ENCODE measurements at regions not wholly inside any gene's neighbourhood (a gene's known extent, or its start where the extent isn't known, plus 50 kb on each side); places are given as distances from the start of the nearest gene placed in this dataset.

- TF ChIP-seq CTCF (conservative IDR thresholded peaks at IDR 0.05; ENCODE audit: low read length), result no peak
- TF ChIP-seq EZH2phosphoT487 (IDR thresholded peaks at IDR 0.05; ENCODE audit: borderline replicate concordance, low read depth, low read length), result no peak
These were observed 328.8 kb downstream of the ADAM29 start for GRCh38 chr4:175246941-175247340.

Data from OCI-LY7 (cell line).